ENCODE measurements at regions not wholly inside any gene's neighbourhood (a gene's known extent, or its start where the extent isn't known, plus 50 kb on each side); places are given as distances from the start of the nearest gene placed in this dataset.

DNA sequence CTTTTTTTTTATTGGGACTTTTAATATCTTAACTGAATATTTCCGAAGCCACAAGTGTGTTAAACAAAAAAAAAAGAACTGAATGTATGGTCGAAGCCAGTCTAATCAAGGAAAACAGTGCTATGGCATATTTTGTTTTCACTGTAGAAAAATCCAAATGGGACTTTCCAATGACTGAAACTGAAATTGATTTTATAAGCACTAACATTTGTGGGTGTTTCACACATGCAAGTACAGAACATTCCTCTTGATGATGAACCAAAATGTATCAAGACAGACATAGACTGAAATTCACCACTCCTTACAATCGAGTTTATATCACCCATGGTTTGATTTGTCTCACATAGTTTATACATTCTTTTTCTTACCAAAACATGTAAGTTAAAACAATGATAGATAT, 1026.8 kb downstream of the CDH18 start:
- Histone ChIP-seq H4K8ac (replicated peaks; ENCODE audit: insufficient read length, low read depth, low read length) (no peak overlapping the region), H2BK15ac (ENCODE audit: low read depth, low read length) (no peak overlapping the region), H3K56ac (ENCODE audit: insufficient read length, low read depth, low read length) (no peak overlapping the region), H3K4me1 (ENCODE audit: insufficient read depth, low read length) (no peaks in the 10 kb centered on the region), H2BK20ac (ENCODE audit: low read depth, low read length, poor library complexity, severe bottlenecking) (no peak overlapping the region), H3K27ac (ENCODE audit: insufficient read length, low read depth, low read length) (no peak overlapping the region), H3K27me3 (ENCODE audit: insufficient read depth, low read length) (no peaks in the 10 kb centered on the region), H4K91ac (ENCODE audit: insufficient read length, low read depth, low read length) (no peak overlapping the region), H3K23ac (ENCODE audit: insufficient read length, low read depth, low read length) (no peak overlapping the region), H2BK120ac (ENCODE audit: low read depth, low read length, poor library complexity, severe bottlenecking) (no peak overlapping the region), H3K14ac (ENCODE audit: insufficient read depth, low read length) (no peak overlapping the region), H3K9me3 (ENCODE audit: control insufficient read depth, low read depth, low read length) (no peaks in the 10 kb centered on the region), H3K4me2 (ENCODE audit: insufficient read depth, insufficient read length, low read length) (no peak overlapping the region), H3K4ac (ENCODE audit: low read depth, low read length) (no peak overlapping the region), H3K23me2 (ENCODE audit: insufficient read length, low read depth, low read length, poor library complexity, severe bottlenecking) (no peaks in the 10 kb centered on the region), H3K79me2 (ENCODE audit: insufficient read depth, low read length) (no peaks in the 10 kb centered on the region), H3K79me1 (ENCODE audit: insufficient read depth, low read depth, low read length, poor library complexity, severe bottlenecking) (no peaks in the 10 kb centered on the region), H3K9ac (ENCODE audit: extremely low read depth, insufficient read length, low read length) (no peak overlapping the region), H2AFZ (ENCODE audit: low read length) (no peak overlapping the region), H2BK12ac (ENCODE audit: insufficient read length, low read depth, low read length) (no peak overlapping the region), H3T11ph (ENCODE audit: low read length) (no peak overlapping the region), H3K18ac (ENCODE audit: insufficient read length, low read depth, low read length) (no peak overlapping the region), H4K20me1 (ENCODE audit: control insufficient read depth, insufficient read depth, insufficient read length) (no peaks in the 10 kb centered on the region), H4K5ac (ENCODE audit: insufficient read length, low read depth, low read length) (no peak overlapping the region), H2BK5ac (ENCODE audit: insufficient read length, low read length) (no peak overlapping the region), H2AK5ac (ENCODE audit: insufficient read length, low read length) (no peak overlapping the region)
- WGBS (ENCODE audit: extremely low coverage, insufficient read length, low lambda C conversion rate), result no CpG with 5 or more reads among the region's 3 CpGs
- TF ChIP-seq, protein P1, sequence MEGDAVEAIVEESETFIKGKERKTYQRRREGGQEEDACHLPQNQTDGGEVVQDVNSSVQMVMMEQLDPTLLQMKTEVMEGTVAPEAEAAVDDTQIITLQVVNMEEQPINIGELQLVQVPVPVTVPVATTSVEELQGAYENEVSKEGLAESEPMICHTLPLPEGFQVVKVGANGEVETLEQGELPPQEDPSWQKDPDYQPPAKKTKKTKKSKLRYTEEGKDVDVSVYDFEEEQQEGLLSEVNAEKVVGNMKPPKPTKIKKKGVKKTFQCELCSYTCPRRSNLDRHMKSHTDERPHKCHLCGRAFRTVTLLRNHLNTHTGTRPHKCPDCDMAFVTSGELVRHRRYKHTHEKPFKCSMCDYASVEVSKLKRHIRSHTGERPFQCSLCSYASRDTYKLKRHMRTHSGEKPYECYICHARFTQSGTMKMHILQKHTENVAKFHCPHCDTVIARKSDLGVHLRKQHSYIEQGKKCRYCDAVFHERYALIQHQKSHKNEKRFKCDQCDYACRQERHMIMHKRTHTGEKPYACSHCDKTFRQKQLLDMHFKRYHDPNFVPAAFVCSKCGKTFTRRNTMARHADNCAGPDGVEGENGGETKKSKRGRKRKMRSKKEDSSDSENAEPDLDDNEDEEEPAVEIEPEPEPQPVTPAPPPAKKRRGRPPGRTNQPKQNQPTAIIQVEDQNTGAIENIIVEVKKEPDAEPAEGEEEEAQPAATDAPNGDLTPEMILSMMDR (conservative IDR thresholded peaks at IDR 0.05), result no peak
- no peak for DNase-seq
- Mint-ChIP-seq H3K27ac (no peak overlapping the region), H3K36me3 (ENCODE audit: insufficient read depth in 1 of 3, low read depth in 3 of 3) (no peaks in the 10 kb centered on the region), H3K9me3 (no peaks in the 10 kb centered on the region), H3K4me1 (no peaks in the 10 kb centered on the region), H3K4me3 (no peak overlapping the region), H3K27me3 (ENCODE audit: low read depth) (no peaks in the 10 kb centered on the region)

Measured in H9 (cell line).